ENCODE measurements at regions not wholly inside any gene's neighbourhood (a gene's known extent, or its start where the extent isn't known, plus 50 kb on each side); places are given as distances from the start of the nearest gene placed in this dataset.
"Not testable (repeated sequence)": the region's sequence is repeated elsewhere in the genome, so short reads cannot be mapped to it uniquely, and the experiment has no call there.

GRCh38 chr5:5881294-5881693, 458.8 kb downstream of the ICE1 start:
- no peak for DNase-seq
- intact Hi-C loops (cut with DNase I; ENCODE audit: low total_unique reads), result no loop called here
- Histone ChIP-seq H3K4me3 (no peak overlapping the region), H3K9me3 (no peaks in the 10 kb centered on the region), H3K27me3 (no peaks in the 10 kb centered on the region), H3K27ac (no peak overlapping the region), H3K36me3 (ENCODE audit: low read depth, missing control alignments) (no peaks in the 10 kb centered on the region), H3K4me1 (no peaks in the 10 kb centered on the region)
- 78 to 81% methylated on average over 4 to 5 of the region's 5 CpGs for WGBS, 2 donors
- TF ChIP-seq CTCF (IDR thresholded peaks at IDR 0.05) (no peak), POLR2A (IDR thresholded peaks at IDR 0.05) (no peak)

GRCh38 chr5:5880077-5880763, 457.7 kb downstream of the ICE1 start:
- DNase-seq, result no peak
- intact Hi-C loops (cut with DNase I; ENCODE audit: low total_unique reads), result no loop called here
- H3K27me3 ChIP-seq, result no peaks in the 10 kb centered on the region
- no peaks in the 10 kb centered on the region for H3K9me3 ChIP-seq
- H3K4me3 ChIP-seq, result no peak overlapping the region
- no peak overlapping the region for H3K27ac ChIP-seq
- 91 to 92% methylated on average over 9 of the region's 9 CpGs for WGBS, 2 donors
- no peaks in the 10 kb centered on the region for H3K36me3 ChIP-seq (ENCODE audit: low read depth, missing control alignments)
- no peaks in the 10 kb centered on the region for H3K4me1 ChIP-seq
- TF ChIP-seq CTCF (IDR thresholded peaks at IDR 0.05), result no peak

GRCh38 chr5:5857396-5857795, 434.9 kb downstream of the ICE1 start:
- H3K9me3 ChIP-seq, result no peaks in the 10 kb centered on the region
- intact Hi-C loops (cut with DNase I; ENCODE audit: low total_unique reads), result no loop called here
- no peak overlapping the region for H3K27ac ChIP-seq
- no peak for DNase-seq
- TF ChIP-seq POLR2A (IDR thresholded peaks at IDR 0.05), result no peak
- no peak for TF ChIP-seq CTCF (IDR thresholded peaks at IDR 0.05)
- 89 to 92% methylated on average over 4 of the region's 4 CpGs for WGBS, 2 donors
- H3K36me3 ChIP-seq (ENCODE audit: low read depth, missing control alignments), result no peaks in the 10 kb centered on the region
- no peak overlapping the region for H3K4me3 ChIP-seq
- H3K27me3 ChIP-seq, result no peaks in the 10 kb centered on the region
- H3K4me1 ChIP-seq, result no peaks in the 10 kb centered on the region

GRCh38 chr5:5854087-5854486, 431.6 kb downstream of the ICE1 start:
- Histone ChIP-seq H3K4me1 (no peaks in the 10 kb centered on the region), H3K4me3 (no peak overlapping the region), H3K9me3 (no peaks in the 10 kb centered on the region), H3K27me3 (no peaks in the 10 kb centered on the region), H3K36me3 (ENCODE audit: low read depth, missing control alignments) (no peaks in the 10 kb centered on the region), H3K27ac (no peak overlapping the region)
- intact Hi-C loops (cut with DNase I; ENCODE audit: low total_unique reads), result no loop called here
- TF ChIP-seq POLR2A (IDR thresholded peaks at IDR 0.05) (no peak), CTCF (IDR thresholded peaks at IDR 0.05) (no peak)
- WGBS, 2 donors, result 91 to 94% methylated on average over 2 of the region's 2 CpGs
- DNase-seq, result no peak

GRCh38 chr5:5838493-5838892, 416.0 kb downstream of the ICE1 start:
- TF ChIP-seq CTCF (IDR thresholded peaks at IDR 0.05) (no peak), POLR2A (IDR thresholded peaks at IDR 0.05) (no peak)
- no peaks in the 10 kb centered on the region for H3K9me3 ChIP-seq
- H3K36me3 ChIP-seq (ENCODE audit: low read depth, missing control alignments), result no peaks in the 10 kb centered on the region
- WGBS, 2 donors, result 70 to 71% methylated on average over 12 of the region's 12 CpGs
- no peak for DNase-seq
- intact Hi-C loops (cut with DNase I; ENCODE audit: low total_unique reads), result no loop called here
- H3K4me1 ChIP-seq, result no peaks in the 10 kb centered on the region
- H3K27ac ChIP-seq, result no peak overlapping the region
- H3K4me3 ChIP-seq, result no peak overlapping the region
- H3K27me3 ChIP-seq, result no peaks in the 10 kb centered on the region

GRCh38 chr5:5831622-5832021, 409.1 kb downstream of the ICE1 start:
- H3K4me3 ChIP-seq; H3K9me3 ChIP-seq; DNase-seq; H3K4me1 ChIP-seq; H3K27me3 ChIP-seq; H3K36me3 ChIP-seq (ENCODE audit: low read depth, missing control alignments); H3K27ac ChIP-seq; intact Hi-C loops (cut with DNase I; ENCODE audit: low total_unique reads): not testable (repeated sequence)
- 89 to 92% methylated on average over 6 of the region's 6 CpGs for WGBS, 2 donors
